NT2/D1 (cell line): ENCODE measurements at regions not wholly inside any gene's neighbourhood (a gene's known extent, or its start where the extent isn't known, plus 50 kb on each side); places are given as distances from the start of the nearest gene placed in this dataset.

ENCODE experiments used
- YY1 ChIP-seq: IDR thresholded peaks from 2 replicates; pipeline ENCODE4 v1.6.1; 2011; ENCODE audit not compliant: insufficient read length, insufficient read depth
- ZNF274 ChIP-seq: IDR thresholded peaks from 2 replicates; pipeline ENCODE4 v1.6.1; 2011; ENCODE audit warnings: mild to moderate bottlenecking, low read depth, low read length

- TF ChIP-seq ZNF274 (no peak), YY1 (no peak)
Observed at GRCh38 chr5:107739661-107740060, 68.9 kb upstream of the EFNA5 start.
